DLD1 (cell line): ENCODE measurements at regions not wholly inside any gene's neighbourhood (a gene's known extent, or its start where the extent isn't known, plus 50 kb on each side); places are given as distances from the start of the nearest gene placed in this dataset.
"Not testable (repeated sequence)": the region's sequence is repeated elsewhere in the genome, so short reads cannot be mapped to it uniquely, and the experiment has no call there.

ENCODE experiments used
- in situ Hi-C: cut with HindIII; loops from 2 replicates; pipeline ENCODE4 v1.10.0; 2017; ENCODE audit warnings: low sequenced_read_pairs

DNA sequence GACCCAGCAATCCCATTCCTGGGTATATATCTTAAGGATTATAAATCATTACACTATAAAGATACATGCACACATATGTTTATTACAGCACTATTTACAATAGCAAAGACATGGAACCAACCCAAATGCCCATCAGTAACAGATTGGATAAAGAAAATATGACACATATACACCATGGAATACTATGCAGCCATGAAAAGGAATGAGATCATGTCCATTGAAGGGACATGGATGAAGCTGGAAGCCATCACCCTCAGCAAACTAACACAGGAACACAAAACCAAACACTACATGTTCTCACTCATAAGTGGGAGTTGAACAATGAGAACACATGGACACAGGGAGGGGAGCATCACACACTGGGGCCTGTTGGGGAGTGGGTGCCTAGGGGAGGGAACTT, 694.5 kb downstream of the CBLN4 start:
- in situ Hi-C loops, result not testable (repeated sequence)

DNA sequence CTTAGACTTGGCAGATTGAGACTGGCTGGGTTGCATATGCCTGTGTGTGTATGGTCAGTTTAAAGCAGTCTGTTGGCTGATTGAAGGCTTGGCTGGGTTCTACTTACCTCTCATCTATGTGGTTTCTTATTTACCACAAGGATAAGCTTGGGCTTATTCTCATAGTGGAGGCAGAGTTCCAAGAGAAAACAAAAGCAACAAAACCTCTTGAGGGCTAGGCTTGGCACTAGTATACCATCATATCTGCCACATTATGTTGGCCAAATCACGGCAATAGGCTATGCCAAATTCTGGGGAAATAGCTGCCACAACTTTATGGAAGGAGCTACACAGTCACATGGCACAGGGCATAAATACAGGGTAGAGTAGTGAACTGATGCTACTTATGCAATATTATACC, 714.1 kb downstream of the CBLN4 start:
- in situ Hi-C loops, result no loop called here

DNA sequence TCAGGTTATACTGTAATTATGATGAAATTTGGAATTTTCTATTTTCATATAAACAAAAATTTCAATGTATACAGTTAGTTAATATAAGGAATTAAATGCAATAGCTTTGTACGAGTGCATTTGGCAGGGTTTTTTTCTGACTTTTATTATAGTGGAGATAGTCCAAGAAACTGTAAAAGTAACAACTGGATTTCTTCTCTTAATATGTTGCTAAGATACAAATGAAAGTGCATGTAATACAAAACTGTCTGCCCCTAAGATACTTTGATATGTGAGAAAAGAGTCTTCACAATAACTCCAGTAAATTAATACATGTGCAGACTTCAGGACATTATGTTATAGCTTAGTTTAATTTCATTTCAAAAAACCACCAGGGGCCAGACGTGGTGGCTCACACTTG, 721.4 kb downstream of the CBLN4 start:
- in situ Hi-C loops, result no loop called here

DNA sequence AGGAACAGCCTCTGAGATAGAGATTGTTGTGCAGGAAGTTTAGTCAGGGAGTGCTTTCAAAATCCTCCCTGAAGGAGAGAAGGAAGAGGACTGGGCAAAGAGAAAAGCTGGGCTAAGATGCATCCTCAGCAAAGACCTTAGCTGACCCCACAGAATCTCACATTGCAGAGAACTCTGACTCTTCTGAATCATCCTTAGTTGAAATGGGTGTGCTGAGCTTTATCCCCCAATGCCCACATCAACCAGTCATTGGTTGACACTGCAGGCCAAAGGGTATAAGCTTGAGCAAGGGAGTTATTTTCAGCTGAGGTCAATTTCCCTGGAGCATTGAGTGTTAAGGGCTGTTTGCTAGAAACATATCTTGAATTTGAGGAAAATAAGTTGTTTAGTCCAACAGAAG, 732.2 kb downstream of the CBLN4 start:
- in situ Hi-C loops, result no loop called here

DNA sequence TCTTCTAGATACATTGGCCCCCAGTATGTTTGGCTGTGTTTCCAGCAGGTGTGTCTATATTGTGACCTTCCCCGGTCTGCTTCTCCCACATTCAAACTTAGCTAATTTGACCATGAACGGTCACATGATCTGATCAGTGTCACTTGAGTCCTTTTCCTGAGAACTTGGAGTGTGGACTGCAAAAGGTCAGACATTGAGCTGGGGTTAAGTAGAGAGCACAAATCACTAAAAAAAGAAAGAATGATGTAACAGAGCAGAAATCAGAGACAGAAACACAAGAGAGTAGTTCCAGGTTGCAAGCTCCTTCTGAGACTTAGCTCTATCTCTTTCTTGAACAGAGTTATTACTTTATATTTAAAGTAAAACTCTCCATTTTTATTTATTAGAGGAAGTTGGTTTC, 733.9 kb downstream of the CBLN4 start:
- in situ Hi-C loops, result no loop called here

GRCh38 chr20:55269913-55270312, 735.4 kb downstream of the CBLN4 start:
- in situ Hi-C loops, result no loop called here

DNA sequence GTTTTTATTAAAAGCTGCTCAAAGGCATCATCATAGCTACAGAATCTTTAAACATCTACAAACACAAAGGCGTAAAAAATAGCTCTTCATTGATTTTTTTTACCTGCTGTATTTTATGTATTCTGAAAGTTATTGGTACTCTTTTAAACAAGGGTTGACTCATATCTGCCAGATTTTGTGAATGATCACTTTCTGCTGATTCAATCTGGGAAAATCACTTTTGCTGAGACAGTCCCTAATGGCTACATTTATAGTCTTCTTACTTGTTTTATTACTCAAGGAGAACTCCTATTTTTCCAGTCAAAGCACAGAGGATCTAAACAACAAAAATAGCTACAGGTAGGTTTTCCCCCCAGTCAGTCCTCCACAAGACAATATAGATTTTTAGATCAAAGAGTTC, 739.0 kb downstream of the CBLN4 start:
- in situ Hi-C loops, result no loop called here

GRCh38 chr20:55264703-55265239, 740.5 kb downstream of the CBLN4 start:
- in situ Hi-C loops, result no loop called here

DNA sequence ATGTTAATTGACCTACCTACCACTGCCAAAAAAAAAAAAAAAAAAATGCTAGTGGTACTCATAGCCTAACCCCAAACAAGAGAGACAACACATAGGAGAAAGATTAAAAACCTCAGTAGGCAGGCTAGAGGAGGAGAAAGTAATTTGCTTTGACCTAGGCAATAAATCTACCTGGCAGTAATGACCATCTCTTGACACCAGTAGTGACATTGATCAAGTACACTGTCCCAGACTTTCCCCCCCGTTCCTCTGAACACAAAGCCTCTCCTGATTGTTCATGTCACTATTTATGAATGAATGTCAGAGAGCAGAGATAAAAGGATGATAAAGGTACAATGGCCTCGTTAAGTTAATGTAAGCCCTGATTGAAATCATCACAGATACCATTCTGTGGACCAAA, 746.8 kb downstream of the CBLN4 start:
- in situ Hi-C loops, result no loop called here

DNA sequence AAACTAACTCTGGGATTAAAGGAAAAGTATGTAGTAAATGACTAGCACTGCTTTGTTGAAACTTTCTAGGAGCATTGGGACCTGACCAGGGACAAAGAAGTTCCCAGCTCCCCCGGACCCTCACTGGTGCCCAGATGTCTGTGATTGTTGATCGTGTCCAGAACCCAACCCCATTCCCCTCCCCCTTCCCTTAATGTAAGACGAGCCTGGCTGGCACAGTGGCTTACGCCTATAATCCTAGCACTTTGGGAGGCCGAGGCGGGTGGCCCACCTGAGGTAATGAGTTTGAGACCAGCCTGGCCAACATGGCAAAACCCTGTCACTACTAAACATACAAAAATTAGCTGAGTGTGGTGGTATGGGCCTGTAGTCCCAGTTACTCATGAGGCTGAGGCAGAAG, 750.3 kb downstream of the CBLN4 start:
- in situ Hi-C loops, result no loop called here

DNA sequence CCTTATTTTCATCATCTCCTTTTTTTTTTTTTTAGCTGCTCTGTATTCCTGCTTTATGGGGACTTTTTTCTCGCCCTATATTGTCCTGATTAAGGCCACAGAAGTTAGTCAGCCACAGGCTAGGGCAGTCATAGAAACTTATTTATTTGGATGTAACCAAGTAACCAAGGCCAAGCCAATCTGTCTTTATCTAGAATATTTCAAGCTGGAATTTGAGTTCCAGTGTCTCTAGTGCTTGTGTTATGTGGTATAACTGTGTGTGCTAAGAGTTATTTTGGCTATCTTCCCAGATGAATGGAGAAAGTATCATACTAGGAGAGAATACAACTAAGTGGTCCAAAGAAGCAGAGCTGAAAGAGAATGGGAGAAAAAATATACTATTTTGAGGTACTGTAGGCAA, 751.5 kb downstream of the CBLN4 start:
- in situ Hi-C loops, result no loop called here

- in situ Hi-C loops, result no loop called here
These were observed 752.8 kb downstream of the CBLN4 start for GRCh38 chr20:55252521-55252920.

DNA sequence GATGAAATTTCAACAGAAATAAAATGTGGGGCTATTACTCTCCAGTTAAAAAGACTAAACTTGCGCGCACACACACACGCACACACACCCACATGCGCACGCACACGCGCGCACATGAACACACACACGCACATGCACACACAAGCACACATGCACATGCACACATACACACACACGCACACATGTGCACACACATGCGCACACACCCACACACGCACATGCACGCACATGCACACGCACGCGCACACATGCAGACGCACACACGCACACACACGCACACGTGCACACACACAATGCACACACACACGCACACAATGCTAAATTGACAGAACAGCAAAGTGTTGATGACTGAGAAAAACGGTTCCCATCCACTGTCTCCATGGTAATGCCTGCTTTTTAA, 754.1 kb downstream of the CBLN4 start:
- in situ Hi-C loops, result no loop called here

DNA sequence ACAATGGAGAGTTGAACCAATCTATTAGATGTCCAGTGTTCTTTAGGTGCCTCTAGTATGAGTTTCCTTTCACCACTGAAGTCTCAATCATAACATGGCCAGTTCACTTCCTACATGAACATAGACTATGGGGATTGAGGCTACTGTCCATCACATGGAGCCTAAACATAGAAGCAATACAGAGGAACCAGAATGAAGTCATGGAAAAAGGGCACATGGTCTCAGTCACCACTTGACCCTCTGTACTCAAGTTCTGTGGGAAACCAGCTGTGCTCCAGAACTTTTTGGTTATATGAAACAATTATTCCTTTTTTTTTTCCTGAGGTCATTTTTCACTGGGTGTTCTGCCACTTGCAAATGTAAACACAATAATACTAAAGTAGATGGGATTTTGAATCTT, 762.5 kb downstream of the CBLN4 start:
- in situ Hi-C loops, result no loop called here

- in situ Hi-C loops, result no loop called here
These were observed 763.9 kb downstream of the DOK5 start for GRCh38 chr20:55239269-55239668.

DNA sequence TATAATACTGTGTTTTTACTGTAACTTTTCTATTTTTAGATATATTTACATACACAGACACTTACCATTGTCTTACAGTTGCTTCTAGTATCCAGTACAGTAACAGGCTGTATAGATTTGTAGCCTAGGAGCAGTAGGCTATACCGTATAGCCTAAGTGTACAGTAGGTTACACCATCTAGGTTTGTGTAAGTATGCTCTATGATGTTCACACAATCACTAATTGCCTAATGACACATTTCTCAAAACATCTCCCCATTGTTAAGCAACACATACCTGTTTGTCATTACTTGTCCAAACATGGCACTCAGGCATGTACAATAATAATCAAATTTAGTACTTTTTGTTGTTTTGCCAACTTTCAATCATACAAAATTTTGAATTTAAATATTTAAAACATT, 757.3 kb downstream of the DOK5 start:
- in situ Hi-C loops, result no loop called here

DNA sequence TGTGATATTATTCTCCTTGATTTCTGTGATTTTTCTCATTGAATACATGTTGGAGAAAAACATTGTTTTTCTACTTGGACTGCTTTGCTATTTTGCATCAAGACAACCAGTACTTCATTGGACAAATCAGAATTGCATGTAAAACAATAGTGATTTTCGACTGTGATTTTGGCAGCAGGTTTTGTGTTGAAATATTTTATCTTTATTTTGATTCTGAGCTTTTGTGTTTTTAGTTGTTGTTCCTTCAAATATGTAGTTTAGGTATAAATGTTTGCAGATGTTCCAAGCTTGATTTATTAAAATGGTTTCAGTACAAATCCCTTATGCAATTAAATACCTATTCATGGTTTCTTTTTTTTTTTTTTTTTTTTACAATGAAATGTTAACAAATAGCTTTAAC, 754.1 kb downstream of the DOK5 start:
- in situ Hi-C loops, result no loop called here

DNA sequence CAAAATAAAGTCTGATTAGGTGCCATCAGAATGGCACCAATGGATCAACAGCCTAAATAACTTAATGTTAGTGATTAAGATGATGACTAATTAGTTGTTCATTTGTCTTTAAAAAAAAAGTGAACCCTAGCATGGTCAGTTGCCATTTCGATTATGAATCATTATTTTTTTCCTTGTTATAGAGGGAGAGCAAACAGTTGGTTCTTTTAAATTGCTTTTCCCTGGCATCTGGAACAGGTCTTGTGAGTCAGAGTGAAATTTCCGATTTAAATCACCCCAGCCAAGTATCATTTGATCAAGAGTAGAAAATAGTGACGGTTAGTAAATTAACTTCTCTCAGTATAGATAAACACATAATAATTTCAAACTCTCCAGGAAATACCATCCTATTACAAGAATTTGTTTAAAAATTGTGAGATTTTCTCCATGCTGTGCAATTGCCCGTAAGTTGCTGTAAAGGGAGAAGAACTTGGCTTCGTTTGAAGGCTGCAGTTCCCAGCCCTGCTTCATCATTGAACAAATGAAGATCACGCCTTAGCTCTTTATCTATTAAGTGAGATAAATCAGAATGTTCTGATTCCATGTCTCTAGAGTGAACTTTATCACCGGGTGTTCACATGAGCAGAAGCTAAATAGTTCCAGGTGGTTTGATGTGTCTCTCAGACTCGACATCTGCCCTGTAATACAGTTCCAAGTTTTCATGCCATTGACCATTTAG, 741.3 kb downstream of the DOK5 start:
- in situ Hi-C loops, result no loop called here

GRCh38 chr20:55213653-55214052, 738.3 kb downstream of the DOK5 start:
- in situ Hi-C loops, result no loop called here

DNA sequence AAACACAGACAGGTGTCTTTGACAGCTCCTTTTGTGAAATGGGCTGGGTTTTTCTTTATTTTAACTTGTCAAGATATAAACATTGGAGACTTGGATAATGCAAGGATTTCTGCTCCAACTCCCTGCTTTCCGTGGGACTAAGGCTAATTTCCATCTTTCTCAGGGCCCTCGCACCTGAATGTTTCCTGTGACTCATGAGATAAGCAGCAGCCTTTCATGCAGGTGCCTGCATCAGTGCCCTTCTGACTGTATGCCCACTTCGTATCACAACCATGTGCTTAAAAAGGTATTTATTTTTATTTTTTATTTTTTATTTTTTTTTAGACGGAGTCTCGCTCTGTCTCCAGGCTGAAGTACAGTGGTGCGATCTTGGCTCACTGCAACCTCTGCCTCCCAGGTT, 736.1 kb downstream of the DOK5 start:
- in situ Hi-C loops, result no loop called here

DNA sequence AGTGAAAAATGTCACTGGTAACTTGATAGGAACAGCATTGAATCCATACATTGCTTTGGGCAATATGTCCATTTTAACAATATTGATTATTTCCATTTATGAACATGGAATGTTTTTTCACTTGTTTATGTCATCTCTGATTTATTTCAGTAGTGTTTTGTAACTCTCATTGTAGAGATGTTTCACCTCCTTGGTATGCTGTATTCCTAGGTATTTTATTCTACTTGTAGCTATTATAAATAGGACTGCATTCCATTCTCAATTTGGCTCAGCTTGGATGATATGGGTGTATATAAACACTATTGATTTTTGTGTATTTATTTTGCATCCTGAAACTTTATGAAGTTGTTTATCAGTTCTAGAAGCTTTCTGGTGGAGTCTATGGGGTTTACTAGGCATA, 730.3 kb downstream of the DOK5 start:
- in situ Hi-C loops, result no loop called here

- in situ Hi-C loops, result no loop called here
These were observed 724.9 kb downstream of the DOK5 start for GRCh38 chr20:55200317-55200716.

DNA sequence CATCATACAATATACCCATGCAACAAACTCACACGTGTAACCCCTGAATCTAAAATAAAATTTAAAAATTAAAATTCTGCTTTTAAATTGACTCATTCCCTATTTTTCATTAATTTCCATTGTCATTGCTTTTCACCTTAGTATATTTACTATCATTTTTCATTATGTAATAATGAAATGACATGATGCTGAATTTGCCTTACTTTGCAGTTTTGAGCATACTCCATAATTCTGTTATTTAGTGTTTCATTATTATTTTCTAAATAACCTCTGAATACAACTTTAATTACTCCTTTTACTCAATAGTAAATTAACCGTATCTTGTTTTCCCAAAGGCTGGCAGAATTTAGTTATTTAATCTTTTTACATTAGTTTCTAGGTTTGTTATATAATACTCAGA, 719.6 kb downstream of the DOK5 start:
- in situ Hi-C loops, result no loop called here
